GM23338 (cell line): ENCODE measurements at regions not wholly inside any gene's neighbourhood (a gene's known extent, or its start where the extent isn't known, plus 50 kb on each side); places are given as distances from the start of the nearest gene placed in this dataset.

Experiments used
- ATAC-seq: fragments of 200-7000 bp; cut with Tn5 transposase; 3 replicates; pipeline ENCODE4 v1.9.1; 2020
- DNase-seq: peaks from one replicate; pipeline ENCODE4 v3.0.0-alpha.2; 2015; ENCODE audit warnings: low spot score
- H2AFZ ChIP-seq: fragments of 200-600 bp; sonication (generic); 2 replicates; pipeline ENCODE4 v1.8.0; 2016; ENCODE audit warnings: antibody characterized with exemption, mild to moderate bottlenecking, moderate library complexity
- H3F3A ChIP-seq: fragments of 200-600 bp; sonication (generic); replicated peaks from 2 replicates; pipeline ENCODE4 v1.8.0; 2017; ENCODE audit warnings: antibody characterized with exemption, mixed run types, low read depth
- H3K27ac ChIP-seq: fragments of 200-600 bp; sonication (generic); 2 replicates; pipeline ENCODE4 v1.6.1; 2016; ENCODE audit warnings: low read depth
- H3K27me3 ChIP-seq: fragments of 200-600 bp; sonication (generic); 2 replicates; pipeline ENCODE4 v1.8.0; 2016; ENCODE audit warnings: mild to moderate bottlenecking, mixed run types, moderate library complexity; ENCODE audit not compliant: insufficient read depth
- H3K36me3 ChIP-seq: fragments of 200-600 bp; sonication (generic); 2 replicates; pipeline ENCODE4 v1.8.0; 2016; ENCODE audit warnings: mild to moderate bottlenecking; ENCODE audit not compliant: insufficient read depth
- H3K4me1 ChIP-seq: fragments of 200-600 bp; sonication (generic); 2 replicates; pipeline ENCODE4 v1.8.0; 2016; ENCODE audit warnings: mild to moderate bottlenecking, moderate library complexity; ENCODE audit not compliant: insufficient read depth
- H3K4me2 ChIP-seq: fragments of 200-600 bp; sonication (generic); 2 replicates; pipeline ENCODE4 v1.7.1; 2017; ENCODE audit warnings: mixed run types
- H3K4me3 ChIP-seq: fragments of 200-600 bp; sonication (generic); 2 replicates; pipeline ENCODE4 v1.6.1; 2016; ENCODE audit warnings: mixed run types
- H3K79me2 ChIP-seq: fragments of 200-600 bp; sonication (generic); replicated peaks from 2 replicates; pipeline ENCODE4 v1.8.0; 2017; ENCODE audit warnings: mild to moderate bottlenecking; ENCODE audit not compliant: insufficient read depth
- H3K9me2 ChIP-seq: fragments of 200-600 bp; sonication (generic); 2 replicates; pipeline ENCODE4 v1.8.0; 2017; ENCODE audit not compliant: insufficient read depth
- H4K20me1 ChIP-seq: fragments of 200-600 bp; sonication (generic); replicated peaks from 2 replicates; pipeline ENCODE4 v1.8.0; 2017; ENCODE audit warnings: mild to moderate bottlenecking; ENCODE audit not compliant: insufficient read depth
- H3K27ac Mint-ChIP-seq: 2 replicates; pipeline ENCODE4 v1.8.0; 2020; ENCODE audit warnings: inconsistent platforms, mild to moderate bottlenecking, moderate library complexity, mixed read lengths
- H3K27me3 Mint-ChIP-seq: 3 replicates; pipeline ENCODE4 v1.8.0; 2022; ENCODE audit warnings: low read depth, mild to moderate bottlenecking, moderate library complexity, mixed read lengths, inconsistent platforms; ENCODE audit not compliant: insufficient read depth, poor library complexity
- H3K36me3 Mint-ChIP-seq: 3 replicates; pipeline ENCODE4 v1.8.0; 2021; ENCODE audit warnings: low read depth, mild to moderate bottlenecking, inconsistent platforms, moderate library complexity, mixed read lengths
- H3K4me1 Mint-ChIP-seq: 3 replicates; pipeline ENCODE4 v1.8.0; 2020; ENCODE audit warnings: mild to moderate bottlenecking, inconsistent platforms, mixed read lengths
- H3K4me3 Mint-ChIP-seq: 3 replicates; pipeline ENCODE4 v1.8.0; 2021; ENCODE audit warnings: moderate library complexity, mild to moderate bottlenecking, inconsistent platforms, mixed read lengths
- H3K9me3 Mint-ChIP-seq: 3 replicates; pipeline ENCODE4 v1.8.0; 2020; ENCODE audit warnings: moderate library complexity, mild to moderate bottlenecking, inconsistent platforms, mixed read lengths
- CREB1 ChIP-seq: fragments of 250-450 bp; sonication (Bioruptor Pico); IDR thresholded peaks from 2 replicates; pipeline ENCODE4 v1.5.0; 2020; ENCODE audit warnings: low read depth, mild to moderate bottlenecking, moderate library complexity
- CTCF ChIP-seq, 2 experiments: fragments of 200-600 bp in 1 of 2; sonication (generic) in 1 of 2; conservative IDR thresholded peaks; 2 replicates each; pipeline versions ENCODE4 v1.5.1 to v1.6.1; 2016 to 2017; ENCODE audit warnings: antibody characterized with exemption in 2 of 2, low read depth in 2 of 2, mild to moderate bottlenecking in 2 of 2, moderate library complexity in 1 of 2
- ETS1 ChIP-seq: IDR thresholded peaks from 2 replicates; pipeline ENCODE4 v1.6.1; 2016; ENCODE audit warnings: antibody characterized with exemption
- EZH2 ChIP-seq: fragments of 200-600 bp; sonication (generic); IDR thresholded peaks from one replicate; pipeline ENCODE4 v1.8.0; 2017; ENCODE audit warnings: antibody characterized with exemption, mild to moderate bottlenecking, low read depth; ENCODE audit not compliant: unreplicated experiment
- EZH2phosphoT487 ChIP-seq: fragments of 200-600 bp; sonication (generic); IDR thresholded peaks from one replicate; pipeline ENCODE4 v1.8.1; 2018; ENCODE audit warnings: antibody characterized with exemption; ENCODE audit not compliant: unreplicated experiment
- JUNB ChIP-seq: IDR thresholded peaks from one replicate; pipeline ENCODE4 v1.6.1; 2016; ENCODE audit warnings: antibody characterized with exemption; ENCODE audit not compliant: unreplicated experiment
- NANOG ChIP-seq: IDR thresholded peaks from 2 replicates; pipeline ENCODE4 v1.6.1; 2016; ENCODE audit warnings: antibody characterized with exemption, borderline replicate concordance
- POLR2AphosphoS5 ChIP-seq: IDR thresholded peaks from 2 replicates; pipeline ENCODE4 v1.6.1; 2016; ENCODE audit warnings: antibody characterized with exemption, low read depth
- REST ChIP-seq: IDR thresholded peaks from one replicate; pipeline ENCODE4 v1.6.1; 2018; ENCODE audit warnings: antibody characterized with exemption; ENCODE audit not compliant: unreplicated experiment
- STAT1 ChIP-seq: IDR thresholded peaks from one replicate; pipeline ENCODE4 v1.6.1; 2016; ENCODE audit warnings: antibody characterized with exemption; ENCODE audit not compliant: unreplicated experiment
- ZNF114 ChIP-seq: fragments of 250-450 bp; sonication (Bioruptor Pico); IDR thresholded peaks from 2 replicates; pipeline ENCODE4 v1.5.0; 2020; ENCODE audit warnings: mild to moderate bottlenecking, moderate library complexity
- ZNF331 ChIP-seq: fragments of 250-450 bp; sonication (Bioruptor Pico); IDR thresholded peaks from 2 replicates; pipeline ENCODE4 v1.5.0; 2020; ENCODE audit warnings: low read depth, mild to moderate bottlenecking, moderate library complexity
- ZNF462 ChIP-seq: fragments of 250-450 bp; sonication (Bioruptor Pico); IDR thresholded peaks from 2 replicates; pipeline ENCODE4 v1.5.0; 2020; ENCODE audit warnings: mild to moderate bottlenecking, moderate library complexity

DNA sequence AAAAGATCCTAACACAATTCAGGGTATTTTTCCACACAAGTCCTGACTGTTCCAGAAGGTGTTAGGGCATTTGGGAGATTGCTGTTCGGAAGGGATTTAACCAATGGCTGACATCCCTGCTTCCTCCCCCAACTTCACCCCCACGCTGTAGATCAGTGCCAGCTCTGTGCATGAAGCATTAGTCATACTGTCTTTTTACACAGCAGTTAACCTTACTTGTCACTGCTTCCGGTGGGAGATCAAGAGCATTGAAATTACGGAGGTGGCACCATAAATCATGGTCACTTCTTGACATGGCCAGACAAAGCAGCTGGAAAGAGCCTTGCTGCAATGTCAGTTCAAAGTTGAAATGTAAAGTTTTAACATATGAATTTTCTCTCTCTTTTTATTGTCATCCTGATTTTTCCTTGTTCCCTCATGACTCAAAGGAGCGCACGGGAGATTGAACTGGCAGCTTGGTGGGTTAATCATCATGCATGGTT lies 70.2 kb downstream of the HRH4 start:
- no peaks in the 10 kb centered on the region for H3K36me3 ChIP-seq
- H3K27me3 ChIP-seq: no peaks in the 10 kb centered on the region
- H3K4me1 Mint-ChIP-seq: no peaks in the 10 kb centered on the region
- H3K4me2 ChIP-seq: no peak overlapping the region
- no peaks in the 10 kb centered on the region for H3K4me1 ChIP-seq
- H3K27ac ChIP-seq: no peak overlapping the region
- no peaks in the 10 kb centered on the region; the same call in 2 of the 3 replicates for H3K9me3 Mint-ChIP-seq
- H3K4me3 ChIP-seq: no peak overlapping the region
- 0 out of 2 replicates have a peak, but pooled peaks cover 13% of the 10 kb centered on the region for H3K9me2 ChIP-seq
- no peak for ATAC-seq
- no peak overlapping the region for H3K4me3 Mint-ChIP-seq
- no peaks in the 10 kb centered on the region for H3K27me3 Mint-ChIP-seq
- H4K20me1 ChIP-seq: no peaks in the 10 kb centered on the region
- no peak overlapping the region for H2AFZ ChIP-seq
- H3K36me3 Mint-ChIP-seq: no peaks in the 10 kb centered on the region
- DNase-seq: no peak
- H3K27ac Mint-ChIP-seq: no peak overlapping the region
- H3F3A ChIP-seq: no peaks in the 10 kb centered on the region
- H3K79me2 ChIP-seq: no peaks in the 10 kb centered on the region
- TF ChIP-seq EZH2phosphoT487: no peak
- TF ChIP-seq NANOG: no peak
- no peak for TF ChIP-seq EZH2
- no peak for TF ChIP-seq ZNF114 (CRISPR knock-in tag)
- TF ChIP-seq CTCF (conservative IDR thresholded peaks at IDR 0.05; ENCODE audit: low read depth in 2 of 2): no peak
- no peak for TF ChIP-seq STAT1
- TF ChIP-seq POLR2AphosphoS5: no peak
- no peak for TF ChIP-seq JUNB
- TF ChIP-seq ZNF462 (CRISPR knock-in tag): no peak
- no peak for TF ChIP-seq REST
- TF ChIP-seq ZNF331 (CRISPR knock-in tag): no peak
- TF ChIP-seq CREB1 (CRISPR knock-in tag): no peak
- no peak for TF ChIP-seq ETS1
